ENCODE measurements at regions not wholly inside any gene's neighbourhood (a gene's known extent, or its start where the extent isn't known, plus 50 kb on each side); places are given as distances from the start of the nearest gene placed in this dataset.

DNA sequence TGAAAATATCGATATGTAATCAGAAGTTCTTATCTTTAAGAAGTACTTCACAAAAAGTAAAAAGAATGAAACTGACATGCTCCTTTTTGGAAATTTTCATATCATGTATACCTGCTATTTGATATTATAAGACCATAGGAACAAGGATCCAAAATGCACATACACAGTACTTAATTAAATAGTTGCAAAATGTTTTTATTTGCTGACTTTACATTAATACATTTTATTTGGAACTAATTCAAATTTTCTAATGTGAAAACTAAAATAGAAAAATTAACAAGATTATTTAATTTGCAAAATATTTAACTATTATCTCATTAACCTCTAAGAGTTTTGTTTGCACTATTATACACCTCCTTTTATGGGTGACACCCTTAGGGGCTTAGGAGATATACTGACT is 155.0 kb downstream of the TRAM1L1 start:
- no peak for TF ChIP-seq POLR2A (IDR thresholded peaks at IDR 0.05)
- TF ChIP-seq, protein P1, sequence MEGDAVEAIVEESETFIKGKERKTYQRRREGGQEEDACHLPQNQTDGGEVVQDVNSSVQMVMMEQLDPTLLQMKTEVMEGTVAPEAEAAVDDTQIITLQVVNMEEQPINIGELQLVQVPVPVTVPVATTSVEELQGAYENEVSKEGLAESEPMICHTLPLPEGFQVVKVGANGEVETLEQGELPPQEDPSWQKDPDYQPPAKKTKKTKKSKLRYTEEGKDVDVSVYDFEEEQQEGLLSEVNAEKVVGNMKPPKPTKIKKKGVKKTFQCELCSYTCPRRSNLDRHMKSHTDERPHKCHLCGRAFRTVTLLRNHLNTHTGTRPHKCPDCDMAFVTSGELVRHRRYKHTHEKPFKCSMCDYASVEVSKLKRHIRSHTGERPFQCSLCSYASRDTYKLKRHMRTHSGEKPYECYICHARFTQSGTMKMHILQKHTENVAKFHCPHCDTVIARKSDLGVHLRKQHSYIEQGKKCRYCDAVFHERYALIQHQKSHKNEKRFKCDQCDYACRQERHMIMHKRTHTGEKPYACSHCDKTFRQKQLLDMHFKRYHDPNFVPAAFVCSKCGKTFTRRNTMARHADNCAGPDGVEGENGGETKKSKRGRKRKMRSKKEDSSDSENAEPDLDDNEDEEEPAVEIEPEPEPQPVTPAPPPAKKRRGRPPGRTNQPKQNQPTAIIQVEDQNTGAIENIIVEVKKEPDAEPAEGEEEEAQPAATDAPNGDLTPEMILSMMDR (IDR thresholded peaks at IDR 0.05) = no peak
